Prostate gland (tissue), 2 donors: ENCODE measurements at regions not wholly inside any gene's neighbourhood (a gene's known extent, or its start where the extent isn't known, plus 50 kb on each side); places are given as distances from the start of the nearest gene placed in this dataset.

Experiments
- POLR2A ChIP-seq: fragments of 450-650 bp; IDR thresholded peaks from one replicate; pipeline ENCODE4 v1.6.1; 2016; ENCODE audit warnings: antibody characterized with exemption, mild to moderate bottlenecking
- POLR2AphosphoS5 ChIP-seq: sonication (generic); formaldehyde crosslinking; IDR thresholded peaks from one replicate; pipeline ENCODE4 v1.6.1; 2017; ENCODE audit warnings: antibody characterized with exemption
- TF ChIP-seq, protein P1 (sequence below), 4 experiments: fragments of 200-600 bp in 2 of 4; fragments of 450-650 bp in 2 of 4; sonication (generic) in 2 of 4; IDR thresholded peaks; 1 replicate in 3 of 4; 2 replicates in 1 of 4; pipeline ENCODE4 v1.5.1; 2016 to 2019; ENCODE audit warnings: antibody characterized with exemption in 4 of 4, mild to moderate bottlenecking in 2 of 4, moderate library complexity in 2 of 4

DNA sequence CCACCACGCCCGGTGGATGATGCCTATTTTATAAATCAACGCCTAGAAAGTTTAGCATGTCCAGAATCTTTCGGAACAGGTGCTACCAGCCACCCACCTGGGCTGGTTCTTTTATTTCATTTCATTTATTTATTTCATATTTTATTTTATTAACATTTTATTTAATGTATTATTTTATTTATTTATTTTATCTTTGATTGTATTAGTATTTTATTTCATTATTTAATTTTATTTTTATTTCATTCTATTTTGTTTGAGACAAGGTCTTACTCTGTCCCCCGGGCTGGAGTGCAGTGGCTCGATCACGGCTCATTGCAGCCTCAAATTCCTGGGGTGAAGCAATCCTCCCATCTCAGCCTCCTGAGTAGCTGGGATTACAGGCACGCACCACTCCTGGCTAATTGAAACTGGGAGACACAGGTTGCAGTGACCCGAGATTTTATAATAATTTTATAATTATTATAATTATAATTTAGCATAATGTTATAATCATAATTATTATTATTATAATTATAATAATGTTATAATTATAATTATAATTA, 187.2 kb downstream of the SHOX start:
- TF ChIP-seq, protein P1, sequence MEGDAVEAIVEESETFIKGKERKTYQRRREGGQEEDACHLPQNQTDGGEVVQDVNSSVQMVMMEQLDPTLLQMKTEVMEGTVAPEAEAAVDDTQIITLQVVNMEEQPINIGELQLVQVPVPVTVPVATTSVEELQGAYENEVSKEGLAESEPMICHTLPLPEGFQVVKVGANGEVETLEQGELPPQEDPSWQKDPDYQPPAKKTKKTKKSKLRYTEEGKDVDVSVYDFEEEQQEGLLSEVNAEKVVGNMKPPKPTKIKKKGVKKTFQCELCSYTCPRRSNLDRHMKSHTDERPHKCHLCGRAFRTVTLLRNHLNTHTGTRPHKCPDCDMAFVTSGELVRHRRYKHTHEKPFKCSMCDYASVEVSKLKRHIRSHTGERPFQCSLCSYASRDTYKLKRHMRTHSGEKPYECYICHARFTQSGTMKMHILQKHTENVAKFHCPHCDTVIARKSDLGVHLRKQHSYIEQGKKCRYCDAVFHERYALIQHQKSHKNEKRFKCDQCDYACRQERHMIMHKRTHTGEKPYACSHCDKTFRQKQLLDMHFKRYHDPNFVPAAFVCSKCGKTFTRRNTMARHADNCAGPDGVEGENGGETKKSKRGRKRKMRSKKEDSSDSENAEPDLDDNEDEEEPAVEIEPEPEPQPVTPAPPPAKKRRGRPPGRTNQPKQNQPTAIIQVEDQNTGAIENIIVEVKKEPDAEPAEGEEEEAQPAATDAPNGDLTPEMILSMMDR (IDR thresholded peaks at IDR 0.05) = no peak
- TF ChIP-seq POLR2AphosphoS5 (no peak), POLR2A (no peak)
